ENCODE measurements at regions not wholly inside any gene's neighbourhood (a gene's known extent, or its start where the extent isn't known, plus 50 kb on each side); places are given as distances from the start of the nearest gene placed in this dataset.

GRCh38 chr6:126268092-126268491 is 71.8 kb upstream of the CENPW start:
- H3K27me3 ChIP-seq (ENCODE audit: control insufficient read depth, insufficient read depth, low read length, poor library complexity, severe bottlenecking): no peaks in the 10 kb centered on the region
- DNase-seq: no peak
- Mint-ChIP-seq H3K4me3 (no peak overlapping the region), H3K4me1 (no peaks in the 10 kb centered on the region), H3K9me3 (no peaks in the 10 kb centered on the region), H3K27me3 (ENCODE audit: insufficient read depth) (no peaks in the 10 kb centered on the region), H3K27ac (no peak overlapping the region), H3K36me3 (ENCODE audit: low read depth) (no peaks in the 10 kb centered on the region)
- no peak overlapping the region for H3K4me3 ChIP-seq (ENCODE audit: low read length)
- H3K9me3 ChIP-seq (ENCODE audit: control insufficient read depth, low read length): no peaks in the 10 kb centered on the region
- no peak overlapping the region for H3K9ac ChIP-seq (ENCODE audit: extremely low read depth, low read length, poor library complexity, severe bottlenecking)
- H3K4me1 ChIP-seq (ENCODE audit: control insufficient read depth, insufficient read depth, low read length): no peaks in the 10 kb centered on the region
- no peaks in the 10 kb centered on the region for H3K36me3 ChIP-seq (ENCODE audit: control insufficient read depth, insufficient read depth, low read length)
- WGBS, 2 experiments (ENCODE audit: insufficient coverage in 1 of 2, insufficient read length in 1 of 2): 90% methylated on average over 2 of the region's 2 CpGs; no CpG with 5 or more reads in 1 of the 2 experiments
- no peak for TF ChIP-seq CTCF (conservative IDR thresholded peaks at IDR 0.05)
- H3K27ac ChIP-seq (ENCODE audit: low read depth, low read length): no peak overlapping the region

GRCh38 chr6:126280287-126280686 is 59.6 kb upstream of the CENPW start:
- 89 to 96% methylated on average over 3 to 4 of the region's 4 CpGs for WGBS, 2 experiments (ENCODE audit: insufficient coverage in 1 of 2, insufficient read length in 1 of 2)

GRCh38 chr6:126285871-126286365 is 54.0 kb upstream of the CENPW start:
- Histone ChIP-seq H3K9me3 (ENCODE audit: control insufficient read depth, low read length) (no peaks in the 10 kb centered on the region), H3K27me3 (ENCODE audit: control insufficient read depth, insufficient read depth, low read length, poor library complexity, severe bottlenecking) (no peaks in the 10 kb centered on the region), H3K36me3 (ENCODE audit: control insufficient read depth, insufficient read depth, low read length) (no peaks in the 10 kb centered on the region), H3K27ac (ENCODE audit: low read depth, low read length) (no peak overlapping the region), H3K4me1 (ENCODE audit: control insufficient read depth, insufficient read depth, low read length) (no peaks in the 10 kb centered on the region), H3K4me3 (ENCODE audit: low read length) (no peak overlapping the region), H3K9ac (ENCODE audit: extremely low read depth, low read length, poor library complexity, severe bottlenecking) (no peak overlapping the region)
- WGBS, 2 experiments (ENCODE audit: insufficient coverage in 1 of 2, insufficient read length in 1 of 2): 96 to 100% methylated on average over 4 of the region's 4 CpGs
- no peaks in the 10 kb centered on the region for H3K27me3 Mint-ChIP-seq (ENCODE audit: insufficient read depth)
- no peak overlapping the region for H3K4me3 Mint-ChIP-seq
- H3K4me1 Mint-ChIP-seq: no peaks in the 10 kb centered on the region
- H3K36me3 Mint-ChIP-seq (ENCODE audit: low read depth): no peaks in the 10 kb centered on the region
- DNase-seq: no peak
- no peaks in the 10 kb centered on the region for H3K9me3 Mint-ChIP-seq
- H3K27ac Mint-ChIP-seq: no peak overlapping the region
- no peak for TF ChIP-seq CTCF (conservative IDR thresholded peaks at IDR 0.05)

More at GRCh38 chr6:126280287-126280686, 59.6 kb upstream of the CENPW start:
- TF ChIP-seq CTCF (conservative IDR thresholded peaks at IDR 0.05): no peak
- H3K27me3 ChIP-seq (ENCODE audit: control insufficient read depth, insufficient read depth, low read length, poor library complexity, severe bottlenecking): no peaks in the 10 kb centered on the region
- H3K4me3 ChIP-seq (ENCODE audit: low read length): no peak overlapping the region
- Mint-ChIP-seq H3K4me3 (no peak overlapping the region), H3K27ac (no peak overlapping the region), H3K27me3 (ENCODE audit: insufficient read depth) (no peaks in the 10 kb centered on the region), H3K4me1 (no peaks in the 10 kb centered on the region), H3K9me3 (no peaks in the 10 kb centered on the region), H3K36me3 (ENCODE audit: low read depth) (no peaks in the 10 kb centered on the region)
- H3K36me3 ChIP-seq (ENCODE audit: control insufficient read depth, insufficient read depth, low read length): no peaks in the 10 kb centered on the region
- H3K9me3 ChIP-seq (ENCODE audit: control insufficient read depth, low read length): no peaks in the 10 kb centered on the region
- H3K9ac ChIP-seq (ENCODE audit: extremely low read depth, low read length, poor library complexity, severe bottlenecking): no peak overlapping the region
- no peak for DNase-seq
- H3K4me1 ChIP-seq (ENCODE audit: control insufficient read depth, insufficient read depth, low read length): no peaks in the 10 kb centered on the region
- H3K27ac ChIP-seq (ENCODE audit: low read depth, low read length): no peak overlapping the region
